ENCODE measurements at regions not wholly inside any gene's neighbourhood (a gene's known extent, or its start where the extent isn't known, plus 50 kb on each side); places are given as distances from the start of the nearest gene placed in this dataset.

GRCh38 chr14:39868949-39869348 is 436.7 kb upstream of the FBXO33 start:
- H3K36me3 ChIP-seq (ENCODE audit: low read depth, low read length), result no peaks in the 10 kb centered on the region
- H3K9me2 ChIP-seq (replicated peaks; ENCODE audit: low read length), result no peaks in the 10 kb centered on the region
- no peak overlapping the region for H2AFZ ChIP-seq (ENCODE audit: low read length)
- H3K27me3 ChIP-seq (ENCODE audit: low read length), result peaks cover 34% of the 10 kb centered on the region
- no peaks in the 10 kb centered on the region for H3K9me3 ChIP-seq (ENCODE audit: low read length)
- H3K4me3 ChIP-seq (ENCODE audit: low read length), result no peak overlapping the region
- TF ChIP-seq EZH2phosphoT487 (IDR thresholded peaks at IDR 0.05; ENCODE audit: borderline replicate concordance, low read length) (no peak), EZH2 (IDR thresholded peaks at IDR 0.05; ENCODE audit: low read length, unreplicated experiment) (no peak), CTCF (conservative IDR thresholded peaks at IDR 0.05; ENCODE audit: low read depth, low read length) (no peak)
- no peak overlapping the region for H3K9ac ChIP-seq (ENCODE audit: low read length)
- DNase-seq (no peak), ATAC-seq (no peak)
- no peaks in the 10 kb centered on the region for H3F3A ChIP-seq (ENCODE audit: low read length, unreplicated experiment)
- H3K27ac ChIP-seq (ENCODE audit: low read length), result no peak overlapping the region
- CTCF ChIA-PET, result no interaction called here
- no peak overlapping the region for H3K4me2 ChIP-seq (ENCODE audit: low read length)
- POLR2A ChIA-PET (ENCODE audit: unreplicated experiment), result no interaction called here
- no peaks in the 10 kb centered on the region for H4K20me1 ChIP-seq (ENCODE audit: low read length)
- no peaks in the 10 kb centered on the region for H3K79me2 ChIP-seq (ENCODE audit: low read length)
- no TSS peak for BruUV-seq (replicated peaks)
- H3K4me1 ChIP-seq (ENCODE audit: insufficient read depth, low read length), result no peaks in the 10 kb centered on the region
- intact Hi-C loops (cut with micrococcal nuclease), result no loop called here

DNA sequence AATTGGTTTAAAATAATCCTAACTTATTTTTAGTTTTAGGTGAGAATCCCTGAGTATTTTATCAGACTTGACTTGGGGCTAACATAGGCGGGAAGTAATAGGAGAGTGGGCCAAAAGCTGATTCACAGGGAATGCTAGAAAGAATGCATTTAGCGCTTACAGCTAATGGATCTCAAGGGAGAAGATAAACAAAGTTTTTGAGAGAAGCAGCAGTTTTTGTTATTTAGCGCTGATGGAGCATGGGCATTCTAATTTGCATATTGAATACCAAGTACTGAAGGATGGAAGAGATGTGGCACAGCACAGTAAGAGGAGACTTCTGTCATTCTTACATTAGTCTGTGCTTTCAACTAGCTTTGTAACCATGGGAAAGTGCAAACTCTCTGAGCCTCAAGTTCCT is 436.0 kb upstream of the FBXO33 start:
- BruUV-seq (replicated peaks), result no TSS peak
- no peak for TF ChIP-seq EZH2phosphoT487 (IDR thresholded peaks at IDR 0.05; ENCODE audit: borderline replicate concordance, low read length)
- TF ChIP-seq CTCF (conservative IDR thresholded peaks at IDR 0.05; ENCODE audit: low read depth, low read length), result no peak
- no peak for TF ChIP-seq EZH2 (IDR thresholded peaks at IDR 0.05; ENCODE audit: low read length, unreplicated experiment)
- Histone ChIP-seq H3K9me2 (replicated peaks; ENCODE audit: low read length) (no peaks in the 10 kb centered on the region), H3F3A (ENCODE audit: low read length, unreplicated experiment) (no peaks in the 10 kb centered on the region), H3K79me2 (ENCODE audit: low read length) (no peaks in the 10 kb centered on the region), H3K4me3 (ENCODE audit: low read length) (no peak overlapping the region), H3K27me3 (ENCODE audit: low read length) (peaks cover 34% of the 10 kb centered on the region), H4K20me1 (ENCODE audit: low read length) (no peaks in the 10 kb centered on the region), H3K9me3 (ENCODE audit: low read length) (no peaks in the 10 kb centered on the region), H2AFZ (ENCODE audit: low read length) (no peak overlapping the region), H3K27ac (ENCODE audit: low read length) (no peak overlapping the region), H3K4me1 (ENCODE audit: insufficient read depth, low read length) (no peaks in the 10 kb centered on the region), H3K9ac (ENCODE audit: low read length) (no peak overlapping the region), H3K4me2 (ENCODE audit: low read length) (no peak overlapping the region), H3K36me3 (ENCODE audit: low read depth, low read length) (no peaks in the 10 kb centered on the region)
- intact Hi-C loops (cut with micrococcal nuclease), result no loop called here
- ATAC-seq, result no peak
- ChIA-PET CTCF (no interaction called here), POLR2A (ENCODE audit: unreplicated experiment) (no interaction called here)
- DNase-seq, result no peak

GRCh38 chr14:39863441-39863840 is 431.2 kb upstream of the FBXO33 start:
- DNase-seq (no peak), ATAC-seq (no peak)
- Histone ChIP-seq H2AFZ (ENCODE audit: low read length) (no peak overlapping the region), H3K9me2 (replicated peaks; ENCODE audit: low read length) (no peaks in the 10 kb centered on the region), H3K9me3 (ENCODE audit: low read length) (no peaks in the 10 kb centered on the region), H3K4me1 (ENCODE audit: insufficient read depth, low read length) (no peaks in the 10 kb centered on the region), H3K4me3 (ENCODE audit: low read length) (no peak overlapping the region), H3K9ac (ENCODE audit: low read length) (no peak overlapping the region), H3K36me3 (ENCODE audit: low read depth, low read length) (no peaks in the 10 kb centered on the region), H3K27me3 (ENCODE audit: low read length) (peaks cover 34% of the 10 kb centered on the region), H3K79me2 (ENCODE audit: low read length) (no peaks in the 10 kb centered on the region), H3K4me2 (ENCODE audit: low read length) (no peak overlapping the region), H4K20me1 (ENCODE audit: low read length) (no peaks in the 10 kb centered on the region), H3F3A (ENCODE audit: low read length, unreplicated experiment) (no peaks in the 10 kb centered on the region), H3K27ac (ENCODE audit: low read length) (no peak overlapping the region)
- TF ChIP-seq CTCF (conservative IDR thresholded peaks at IDR 0.05; ENCODE audit: low read depth, low read length), result no peak
- TF ChIP-seq EZH2 (IDR thresholded peaks at IDR 0.05; ENCODE audit: low read length, unreplicated experiment), result no peak
- no peak for TF ChIP-seq EZH2phosphoT487 (IDR thresholded peaks at IDR 0.05; ENCODE audit: borderline replicate concordance, low read length)
- BruUV-seq (replicated peaks), result no TSS peak
- intact Hi-C loops (cut with micrococcal nuclease), result no loop called here
- POLR2A ChIA-PET (ENCODE audit: unreplicated experiment), result no interaction called here
- CTCF ChIA-PET, result no interaction called here
